A549 (cell line): ENCODE measurements at regions not wholly inside any gene's neighbourhood (a gene's known extent, or its start where the extent isn't known, plus 50 kb on each side); places are given as distances from the start of the nearest gene placed in this dataset.

Experiments used
- ATAC-seq, 2 experiments: fragments of 200-7000 bp in 1 of 2; fragments of >200 bp in 1 of 2; cut with Nextera tagmentation in 1 of 2; cut with Tn5 transposase in 1 of 2; 3 replicates each; pipeline versions ENCODE4 v1.8.0 to v1.9.1; 2018 to 2020; ENCODE audit warnings: mild to moderate bottlenecking in 1 of 2, moderate library complexity in 1 of 2
- CTCF ChIA-PET: fragments of 300-600 bp; sonication (Branson Sonifier 250); formaldehyde crosslinking; extraction: SDS; loops from one replicate; lab custom pipeline; 2021; ENCODE audit warnings: antibody characterized with exemption, inconsistent platforms; lab: Yijun Ruan, JAX
- POLR2A ChIA-PET: fragments of 350-600 bp; formaldehyde crosslinking; extraction: SDS; loops from one replicate; lab custom pipeline; 2021; ENCODE audit warnings: antibody characterized with exemption, inconsistent platforms; lab: Yijun Ruan, JAX
- DNase-seq, 2 experiments: peaks; one replicate each; pipeline versions ENCODE4 v3.0.0 to v3.0.0-alpha.2; 2011 to 2016; ENCODE audit warnings: low read depth in 1 of 2, low spot score in 1 of 2
- FAIRE-seq: peaks from 2 replicates; lab custom pipeline; 2011; peaks lifted over from hg19 to GRCh38; lab: Jason Lieb, UNC
- H3K27ac ChIP-seq, 2 experiments: fragments of >200 bp; sonication (Bioruptor Twin); formaldehyde crosslinking; 3 replicates each; pipeline ENCODE4 v1.5.1; 2016 to 2017
- H3K4me1 ChIP-seq: fragments of >200 bp; sonication (Bioruptor Twin); formaldehyde crosslinking; 3 replicates; pipeline ENCODE4 v1.6.1; 2016
- H3K4me2 ChIP-seq: fragments of >200 bp; sonication (Bioruptor Twin); formaldehyde crosslinking; 3 replicates; pipeline ENCODE4 v1.6.1; 2016
- H3K4me3 ChIP-seq: fragments of >200 bp; sonication (Bioruptor Twin); formaldehyde crosslinking; 3 replicates; pipeline ENCODE4 v1.5.1; 2016
- H3K9me3 ChIP-seq: fragments of >200 bp; sonication (Bioruptor Twin); formaldehyde crosslinking; 3 replicates; pipeline ENCODE4 v1.6.1; 2016
- CBX8 ChIP-seq: fragments of 200-600 bp; sonication (generic); IDR thresholded peaks from 2 replicates; pipeline ENCODE4 v1.6.1; 2016
- EHF ChIP-seq: fragments of 250-450 bp; sonication (Bioruptor Pico); IDR thresholded peaks from 2 replicates; pipeline ENCODE4 v1.5.0; 2020; ENCODE audit warnings: mild to moderate bottlenecking
- EP300 ChIP-seq, 2 experiments: fragments of >200 bp; sonication (Bioruptor Twin); formaldehyde crosslinking; IDR thresholded peaks; 2 replicates in 1 of 2; 3 replicates in 1 of 2; pipeline ENCODE4 v1.6.1; 2016 to 2017
- FOSB ChIP-seq: fragments of 250-450 bp; sonication (Bioruptor Pico); IDR thresholded peaks from 2 replicates; pipeline ENCODE4 v1.5.0; 2020; ENCODE audit warnings: mild to moderate bottlenecking, moderate library complexity
- FOXS1 ChIP-seq: fragments of 250-450 bp; sonication (Bioruptor Pico); IDR thresholded peaks from 2 replicates; pipeline ENCODE4 v1.5.0; 2020; ENCODE audit warnings: mild to moderate bottlenecking, moderate library complexity
- GATA3 ChIP-seq: IDR thresholded peaks from 2 replicates; pipeline ENCODE4 v1.6.1; 2012; ENCODE audit warnings: borderline replicate concordance
- HOXA7 ChIP-seq: fragments of 250-450 bp; sonication (Bioruptor Pico); IDR thresholded peaks from 2 replicates; pipeline ENCODE4 v1.5.0; 2020; ENCODE audit warnings: mild to moderate bottlenecking, moderate library complexity
- KDM5A ChIP-seq: fragments of 200-600 bp; sonication (generic); IDR thresholded peaks from 2 replicates; pipeline ENCODE4 v1.6.1; 2016; ENCODE audit warnings: antibody characterized with exemption, mild to moderate bottlenecking
- MAX ChIP-seq: IDR thresholded peaks from 2 replicates; pipeline ENCODE4 v1.6.1; 2012
- MAZ ChIP-seq: fragments of 150-350 bp; IDR thresholded peaks from 2 replicates; pipeline ENCODE4 v1.6.1; 2014; ENCODE audit warnings: antibody characterized with exemption, low read depth, low read length, borderline replicate concordance
- NR3C1 ChIP-seq: fragments of >200 bp; sonication (Bioruptor Twin); formaldehyde crosslinking; IDR thresholded peaks from 3 replicates; pipeline ENCODE4 v1.6.1; 2017
- POLR2A ChIP-seq: IDR thresholded peaks from 2 replicates; pipeline ENCODE4 v1.6.1; 2012; ENCODE audit warnings: mild to moderate bottlenecking, low read length
- RAD21 ChIP-seq, 2 experiments: fragments of >200 bp in 1 of 2; sonication (Bioruptor Twin) in 1 of 2; formaldehyde crosslinking in 1 of 2; IDR thresholded peaks in 1 of 2; conservative IDR thresholded peaks in 1 of 2; 2 replicates in 1 of 2; 3 replicates in 1 of 2; pipeline ENCODE4 v1.6.1; 2012 to 2018; ENCODE audit warnings: inconsistent platforms in 1 of 2
- RARB ChIP-seq: fragments of 250-450 bp; sonication (Bioruptor Pico); IDR thresholded peaks from 2 replicates; pipeline ENCODE4 v1.8.0; 2021; ENCODE audit warnings: mild to moderate bottlenecking, moderate library complexity
- RCOR1 ChIP-seq: fragments of 150-350 bp; IDR thresholded peaks from 2 replicates; pipeline ENCODE4 v1.6.1; 2014; ENCODE audit warnings: antibody characterized with exemption, low read length, low read depth
- RFX5 ChIP-seq: fragments of 450-650 bp; IDR thresholded peaks from 2 replicates; pipeline ENCODE4 v1.7.1; 2014; ENCODE audit warnings: antibody characterized with exemption, mild to moderate bottlenecking, moderate library complexity
- RNF2 ChIP-seq: fragments of 200-600 bp; sonication (generic); IDR thresholded peaks from 2 replicates; pipeline ENCODE4 v1.6.1; 2016; ENCODE audit warnings: low read depth, mild to moderate bottlenecking, antibody characterized with exemption, moderate library complexity, borderline replicate concordance
- SREBF2 ChIP-seq: fragments of 450-650 bp; IDR thresholded peaks from 2 replicates; pipeline ENCODE4 v1.6.1; 2014; ENCODE audit warnings: mild to moderate bottlenecking, moderate library complexity
- ZC3H11A ChIP-seq: fragments of 450-650 bp; IDR thresholded peaks from 2 replicates; pipeline ENCODE4 v1.6.1; 2014; ENCODE audit warnings: antibody characterized with exemption, mild to moderate bottlenecking
- ZFP36 ChIP-seq: fragments of 450-650 bp; IDR thresholded peaks from 2 replicates; pipeline ENCODE4 v1.6.1; 2014; ENCODE audit warnings: borderline replicate concordance; ENCODE audit not compliant: partially characterized antibody
- ZNF302 ChIP-seq: fragments of 250-450 bp; sonication (Bioruptor Pico); IDR thresholded peaks from 2 replicates; pipeline ENCODE4 v1.9.0; 2021; ENCODE audit warnings: inconsistent platforms, mild to moderate bottlenecking, moderate library complexity
- ZSCAN20 ChIP-seq: fragments of 250-450 bp; sonication (Bioruptor Pico); IDR thresholded peaks from 2 replicates; pipeline ENCODE4 v1.8.0; 2022; ENCODE audit warnings: mild to moderate bottlenecking, moderate library complexity
- WGBS: methylation state at CpG from one replicate; pipeline ENCODE4 v1.1.6; 2017; ENCODE audit errors: missing lambda C conversion rate; 5-methylcytosine and 5-hydroxymethylcytosine counted together
- TF ChIP-seq, protein P1 (sequence below): fragments of 200-600 bp; sonication (generic); IDR thresholded peaks from 2 replicates; pipeline ENCODE4 v1.6.1; 2016; ENCODE audit warnings: antibody characterized with exemption, mild to moderate bottlenecking, moderate library complexity
- TF ChIP-seq, protein P2 (sequence below): fragments of 450-650 bp; IDR thresholded peaks from 2 replicates; pipeline ENCODE4 v1.6.1; 2014; ENCODE audit warnings: antibody characterized with exemption
- TF ChIP-seq, protein P3 (sequence below): fragments of >200 bp; sonication (Bioruptor Twin); formaldehyde crosslinking; IDR thresholded peaks from 3 replicates; pipeline ENCODE4 v1.5.1; 2016
- TF ChIP-seq, protein P4 (sequence below): fragments of >200 bp; sonication (Bioruptor Twin); formaldehyde crosslinking; IDR thresholded peaks from 3 replicates; pipeline ENCODE4 v1.6.1; 2016

DNA sequence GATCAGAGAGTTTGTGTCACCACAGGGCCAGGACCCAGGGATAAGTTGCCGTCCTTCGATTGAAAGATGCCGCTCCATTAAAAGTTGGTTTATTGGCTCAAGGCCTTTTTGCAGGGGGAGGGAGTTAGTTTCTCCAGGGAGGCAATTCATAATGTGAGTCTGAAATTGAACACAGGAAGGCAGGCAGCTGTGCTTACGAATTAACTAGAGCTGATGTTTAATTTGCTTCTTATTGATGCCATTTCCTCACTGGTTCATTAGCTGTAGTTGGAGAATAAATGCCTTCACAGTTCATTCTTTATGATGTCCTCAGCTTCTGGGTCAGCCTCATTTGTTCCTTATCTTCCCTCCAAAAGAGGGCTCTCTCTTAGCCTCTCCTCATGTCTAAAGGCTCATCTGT is 113.2 kb upstream of the PTPRT start:
- no peak for DNase-seq
- no peaks in the 10 kb centered on the region for H3K4me1 ChIP-seq
- TF ChIP-seq FOXS1 (CRISPR knock-in tag), result no peak
- no peak for TF ChIP-seq KDM5A
- TF ChIP-seq HOXA7 (CRISPR knock-in tag), result no peak
- TF ChIP-seq ZNF302, result no peak
- TF ChIP-seq EP300 (IDR thresholded peaks at IDR 0.05), result no peak
- TF ChIP-seq MAX, result no peak
- TF ChIP-seq, protein P1, sequence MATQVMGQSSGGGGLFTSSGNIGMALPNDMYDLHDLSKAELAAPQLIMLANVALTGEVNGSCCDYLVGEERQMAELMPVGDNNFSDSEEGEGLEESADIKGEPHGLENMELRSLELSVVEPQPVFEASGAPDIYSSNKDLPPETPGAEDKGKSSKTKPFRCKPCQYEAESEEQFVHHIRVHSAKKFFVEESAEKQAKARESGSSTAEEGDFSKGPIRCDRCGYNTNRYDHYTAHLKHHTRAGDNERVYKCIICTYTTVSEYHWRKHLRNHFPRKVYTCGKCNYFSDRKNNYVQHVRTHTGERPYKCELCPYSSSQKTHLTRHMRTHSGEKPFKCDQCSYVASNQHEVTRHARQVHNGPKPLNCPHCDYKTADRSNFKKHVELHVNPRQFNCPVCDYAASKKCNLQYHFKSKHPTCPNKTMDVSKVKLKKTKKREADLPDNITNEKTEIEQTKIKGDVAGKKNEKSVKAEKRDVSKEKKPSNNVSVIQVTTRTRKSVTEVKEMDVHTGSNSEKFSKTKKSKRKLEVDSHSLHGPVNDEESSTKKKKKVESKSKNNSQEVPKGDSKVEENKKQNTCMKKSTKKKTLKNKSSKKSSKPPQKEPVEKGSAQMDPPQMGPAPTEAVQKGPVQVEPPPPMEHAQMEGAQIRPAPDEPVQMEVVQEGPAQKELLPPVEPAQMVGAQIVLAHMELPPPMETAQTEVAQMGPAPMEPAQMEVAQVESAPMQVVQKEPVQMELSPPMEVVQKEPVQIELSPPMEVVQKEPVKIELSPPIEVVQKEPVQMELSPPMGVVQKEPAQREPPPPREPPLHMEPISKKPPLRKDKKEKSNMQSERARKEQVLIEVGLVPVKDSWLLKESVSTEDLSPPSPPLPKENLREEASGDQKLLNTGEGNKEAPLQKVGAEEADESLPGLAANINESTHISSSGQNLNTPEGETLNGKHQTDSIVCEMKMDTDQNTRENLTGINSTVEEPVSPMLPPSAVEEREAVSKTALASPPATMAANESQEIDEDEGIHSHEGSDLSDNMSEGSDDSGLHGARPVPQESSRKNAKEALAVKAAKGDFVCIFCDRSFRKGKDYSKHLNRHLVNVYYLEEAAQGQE, result no peak
- TF ChIP-seq ZFP36, result no peak
- TF ChIP-seq MAZ, result no peak
- no peak for TF ChIP-seq GATA3
- TF ChIP-seq ZSCAN20 (CRISPR knock-in tag), result no peak
- no peak for TF ChIP-seq FOSB (CRISPR knock-in tag)
- POLR2A ChIA-PET, result no interaction called here
- H3K27ac ChIP-seq, result no peak overlapping the region
- no peak overlapping the region for H3K4me2 ChIP-seq
- no peak for FAIRE-seq
- WGBS, result 69% methylated on average over 4 of the region's 4 CpGs
- H3K9me3 ChIP-seq, result no peaks in the 10 kb centered on the region
- no peak overlapping the region for H3K4me3 ChIP-seq
- CTCF ChIA-PET, result no interaction called here
- no peak for ATAC-seq

DNA sequence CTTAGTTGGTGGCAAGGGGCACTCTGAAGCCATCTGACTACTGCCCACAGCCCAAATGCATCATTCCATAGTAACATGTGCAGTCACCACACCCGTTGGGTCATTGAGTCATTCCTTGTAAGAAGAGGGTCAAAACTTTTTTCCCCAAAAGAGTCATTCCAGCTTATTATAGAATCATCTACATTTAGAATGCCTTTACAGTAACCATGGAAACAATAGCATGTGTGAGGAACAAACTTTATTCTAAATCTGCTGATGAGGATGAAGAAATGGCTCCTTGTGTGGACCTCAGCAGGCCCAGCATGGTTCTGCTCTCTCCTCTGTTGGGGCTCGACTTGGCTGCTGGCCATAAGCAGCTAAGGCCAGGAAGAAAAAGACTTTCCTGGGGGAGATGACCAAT is 111.2 kb upstream of the PTPRT start:
- FAIRE-seq, result no peak
- 0% methylated on average over 2 of the region's 2 CpGs for WGBS
- TF ChIP-seq ZC3H11A, result no peak
- TF ChIP-seq, protein P2, sequence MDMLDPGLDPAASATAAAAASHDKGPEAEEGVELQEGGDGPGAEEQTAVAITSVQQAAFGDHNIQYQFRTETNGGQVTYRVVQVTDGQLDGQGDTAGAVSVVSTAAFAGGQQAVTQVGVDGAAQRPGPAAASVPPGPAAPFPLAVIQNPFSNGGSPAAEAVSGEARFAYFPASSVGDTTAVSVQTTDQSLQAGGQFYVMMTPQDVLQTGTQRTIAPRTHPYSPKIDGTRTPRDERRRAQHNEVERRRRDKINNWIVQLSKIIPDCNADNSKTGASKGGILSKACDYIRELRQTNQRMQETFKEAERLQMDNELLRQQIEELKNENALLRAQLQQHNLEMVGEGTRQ, result no peak
- no peak for TF ChIP-seq RAD21 (conservative IDR thresholded peaks at IDR 0.05 in 1 of 2, IDR thresholded peaks at IDR 0.05 in 1 of 2)
- TF ChIP-seq POLR2A, result no peak
- no peak for TF ChIP-seq HOXA7 (CRISPR knock-in tag)
- TF ChIP-seq RCOR1, result no peak
- no peak for TF ChIP-seq GATA3
- no peak for TF ChIP-seq KDM5A
- no peak for TF ChIP-seq ZFP36
- no peak for TF ChIP-seq RARB (CRISPR knock-in tag)
- no peak for DNase-seq
- CTCF ChIA-PET, result no interaction called here
- Histone ChIP-seq H3K4me1 (no peaks in the 10 kb centered on the region), H3K4me2 (no peak overlapping the region), H3K9me3 (no peaks in the 10 kb centered on the region), H3K4me3 (no peak overlapping the region), H3K27ac (no peak overlapping the region)
- POLR2A ChIA-PET, result no interaction called here
- no peak for ATAC-seq

DNA sequence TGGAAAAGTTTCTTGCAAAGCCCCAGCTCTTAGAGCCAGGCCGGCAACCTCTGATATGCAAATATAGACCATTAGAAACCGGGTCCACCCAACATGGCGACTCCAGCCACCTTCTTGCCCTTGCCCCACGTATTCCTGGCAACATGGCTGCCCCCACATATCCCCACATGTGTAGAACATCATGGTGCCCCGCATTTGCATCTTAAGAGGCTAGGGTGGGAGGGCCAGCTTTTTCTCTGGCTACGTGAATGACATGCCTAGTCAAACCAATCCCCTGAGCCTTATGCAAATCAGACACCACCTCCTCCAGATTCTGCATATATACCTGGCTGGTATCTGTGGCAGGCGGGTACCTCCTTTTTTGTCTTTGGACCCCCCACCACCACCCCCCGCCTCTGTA is 106.1 kb upstream of the PTPRT start:
- Histone ChIP-seq H3K4me2 (no peak overlapping the region), H3K4me3 (no peak overlapping the region), H3K27ac (no peak overlapping the region), H3K9me3 (no peaks in the 10 kb centered on the region; the same call in 2 of the 3 replicates), H3K4me1 (no peaks in the 10 kb centered on the region)
- TF ChIP-seq POLR2A (no peak), KDM5A (no peak), CBX8 (no peak), SREBF2 (no peak), NR3C1 (no peak), FOSB (CRISPR knock-in tag) (no peak), RFX5 (no peak), EHF (CRISPR knock-in tag) (no peak), RNF2 (no peak), MAZ (no peak)
- TF ChIP-seq, protein P3, sequence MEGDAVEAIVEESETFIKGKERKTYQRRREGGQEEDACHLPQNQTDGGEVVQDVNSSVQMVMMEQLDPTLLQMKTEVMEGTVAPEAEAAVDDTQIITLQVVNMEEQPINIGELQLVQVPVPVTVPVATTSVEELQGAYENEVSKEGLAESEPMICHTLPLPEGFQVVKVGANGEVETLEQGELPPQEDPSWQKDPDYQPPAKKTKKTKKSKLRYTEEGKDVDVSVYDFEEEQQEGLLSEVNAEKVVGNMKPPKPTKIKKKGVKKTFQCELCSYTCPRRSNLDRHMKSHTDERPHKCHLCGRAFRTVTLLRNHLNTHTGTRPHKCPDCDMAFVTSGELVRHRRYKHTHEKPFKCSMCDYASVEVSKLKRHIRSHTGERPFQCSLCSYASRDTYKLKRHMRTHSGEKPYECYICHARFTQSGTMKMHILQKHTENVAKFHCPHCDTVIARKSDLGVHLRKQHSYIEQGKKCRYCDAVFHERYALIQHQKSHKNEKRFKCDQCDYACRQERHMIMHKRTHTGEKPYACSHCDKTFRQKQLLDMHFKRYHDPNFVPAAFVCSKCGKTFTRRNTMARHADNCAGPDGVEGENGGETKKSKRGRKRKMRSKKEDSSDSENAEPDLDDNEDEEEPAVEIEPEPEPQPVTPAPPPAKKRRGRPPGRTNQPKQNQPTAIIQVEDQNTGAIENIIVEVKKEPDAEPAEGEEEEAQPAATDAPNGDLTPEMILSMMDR, result no peak
- TF ChIP-seq, protein P4, sequence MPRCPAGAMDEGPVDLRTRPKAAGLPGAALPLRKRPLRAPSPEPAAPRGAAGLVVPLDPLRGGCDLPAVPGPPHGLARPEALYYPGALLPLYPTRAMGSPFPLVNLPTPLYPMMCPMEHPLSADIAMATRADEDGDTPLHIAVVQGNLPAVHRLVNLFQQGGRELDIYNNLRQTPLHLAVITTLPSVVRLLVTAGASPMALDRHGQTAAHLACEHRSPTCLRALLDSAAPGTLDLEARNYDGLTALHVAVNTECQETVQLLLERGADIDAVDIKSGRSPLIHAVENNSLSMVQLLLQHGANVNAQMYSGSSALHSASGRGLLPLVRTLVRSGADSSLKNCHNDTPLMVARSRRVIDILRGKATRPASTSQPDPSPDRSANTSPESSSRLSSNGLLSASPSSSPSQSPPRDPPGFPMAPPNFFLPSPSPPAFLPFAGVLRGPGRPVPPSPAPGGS, result no peak
- CTCF ChIA-PET, result interaction anchor here (1.0 kb wide), 1 partner anchor 113 kb away, joined by 3 read pairs; no protein-coding TSS in a partner anchor
- ATAC-seq, result no peak
- FAIRE-seq, result no peak
- WGBS, result 15% methylated on average over 7 of the region's 8 CpGs
- POLR2A ChIA-PET, result no interaction called here
- no peak for DNase-seq
